C1 segment of cervical spinal cord (tissue), 14 donors: ENCODE measurements at regions not wholly inside any gene's neighbourhood (a gene's known extent, or its start where the extent isn't known, plus 50 kb on each side); places are given as distances from the start of the nearest gene placed in this dataset.
A peak's percentile ranks its signal among the peaks of the same experiment; 100 is the strongest.
"Not testable (repeated sequence)": the region's sequence is repeated elsewhere in the genome, so short reads cannot be mapped to it uniquely, and the experiment has no call there.

Experiments used
- DNase-seq, 14 donors: peaks; one replicate each; lab custom pipeline; 2025; lab: John Stamatoyannopoulos, UW

- no peak for DNase-seq
Observed at GRCh38 chrX:112368371-112368770, 285.8 kb upstream of the TRPC5 start.

GRCh38 chrX:112367065-112367464 is 284.5 kb upstream of the TRPC5 start:
- no peak for DNase-seq

GRCh38 chrX:112359906-112360305 is 277.3 kb upstream of the TRPC5 start:
- no peak for DNase-seq

- no peak for DNase-seq
Observed at GRCh38 chrX:112355931-112356330, 273.4 kb upstream of the TRPC5 start.

GRCh38 chrX:112341598-112341997 is 259.0 kb upstream of the TRPC5 start:
- no peak for DNase-seq

GRCh38 chrX:112313201-112313600 is 230.6 kb upstream of the TRPC5 start:
- DNase-seq, result no peak

GRCh38 chrX:112306027-112306426 is 223.5 kb upstream of the TRPC5 start:
- no peak for DNase-seq

- DNase-seq, result no peak
Observed at GRCh38 chrX:112279940-112280339, 197.4 kb upstream of the TRPC5 start.

GRCh38 chrX:112270991-112271390 is 188.4 kb upstream of the TRPC5 start:
- no peak for DNase-seq

GRCh38 chrX:112266136-112266535 is 183.6 kb upstream of the TRPC5 start:
- no peak for DNase-seq

- no peak for DNase-seq
Observed at GRCh38 chrX:112259375-112259774, 176.8 kb upstream of the TRPC5 start.

GRCh38 chrX:112254896-112255295 is 172.3 kb upstream of the TRPC5 start:
- no peak for DNase-seq

- DNase-seq, result no peak
Observed at GRCh38 chrX:112247714-112248113, 165.1 kb upstream of the TRPC5 start.

- DNase-seq, result peak in 4 of 14 donors; percentile 0 to 7 (median 0)
Observed at GRCh38 chrX:112235547-112235946, 153.0 kb upstream of the TRPC5 start.

- no peak for DNase-seq
Observed at GRCh38 chrX:112233164-112233563, 150.6 kb upstream of the TRPC5 start.

GRCh38 chrX:112226795-112227194 is 144.2 kb upstream of the TRPC5 start:
- not testable (repeated sequence) for DNase-seq

- DNase-seq, result no peak
Observed at GRCh38 chrX:112223391-112223790, 140.8 kb upstream of the TRPC5 start.

GRCh38 chrX:112218388-112218787 is 135.8 kb upstream of the TRPC5 start:
- DNase-seq, result no peak

- DNase-seq, result no peak
Observed at GRCh38 chrX:112211459-112211858, 128.9 kb upstream of the TRPC5 start.

GRCh38 chrX:112197840-112198239 is 115.3 kb upstream of the TRPC5 start:
- no peak for DNase-seq

- DNase-seq, result no peak
Observed at GRCh38 chrX:112190646-112191045, 108.1 kb upstream of the TRPC5 start.

- not testable (repeated sequence) for DNase-seq
Observed at GRCh38 chrX:112181361-112181760, 98.8 kb upstream of the TRPC5 start.

GRCh38 chrX:112164420-112164819 is 81.8 kb upstream of the TRPC5 start:
- no peak for DNase-seq

- no peak for DNase-seq
Observed at GRCh38 chrX:112163906-112164305, 81.3 kb upstream of the TRPC5 start.

GRCh38 chrX:112148397-112148796 is 65.8 kb upstream of the TRPC5 start:
- DNase-seq, result no peak
